ENCODE measurements at regions not wholly inside any gene's neighbourhood (a gene's known extent, or its start where the extent isn't known, plus 50 kb on each side); places are given as distances from the start of the nearest gene placed in this dataset.

- Mint-ChIP-seq H3K27ac (no peak overlapping the region), H3K36me3 (no peaks in the 10 kb centered on the region), H3K27me3 (no peaks in the 10 kb centered on the region)
Measured at GRCh38 chr16:35737076-35737475, 2277.7 kb downstream of the TP53TG3F start.

GRCh38 chr16:35741546-35741945 lies 2282.1 kb downstream of the TP53TG3F start:
- H3K4me3 Mint-ChIP-seq, result no peak overlapping the region
- peaks cover 0 to 2% (median 0%) of the 10 kb centered on the region in 3 donors for H3K4me1 Mint-ChIP-seq
- peaks cover 2% of the 10 kb centered on the region for H3K36me3 Mint-ChIP-seq
- H3K27me3 Mint-ChIP-seq, result no peaks in the 10 kb centered on the region
- H3K9me3 Mint-ChIP-seq, result peaks cover 21 to 60% (median 22%) of the 10 kb centered on the region in 3 donors
- no peak overlapping the region for H3K27ac Mint-ChIP-seq

More at GRCh38 chr16:35737076-35737475, 2277.7 kb downstream of the TP53TG3F start:
- H3K4me3 Mint-ChIP-seq, result no peak overlapping the region
- H3K4me1 Mint-ChIP-seq, result no peaks in the 10 kb centered on the region
- H3K9me3 Mint-ChIP-seq, result peaks cover 15 to 36% (median 16%) of the 10 kb centered on the region in 3 donors

- Mint-ChIP-seq H3K9me3 (peaks cover 20 to 59% (median 22%) of the 10 kb centered on the region in 3 donors), H3K4me1 (peaks cover 0 to 2% (median 0%) of the 10 kb centered on the region in 3 donors), H3K36me3 (peaks cover 2% of the 10 kb centered on the region), H3K27me3 (no peaks in the 10 kb centered on the region), H3K27ac (no peak overlapping the region), H3K4me3 (no peak overlapping the region)
Measured at GRCh38 chr16:35743101-35743692, 2283.8 kb downstream of the TP53TG3F start.

DNA sequence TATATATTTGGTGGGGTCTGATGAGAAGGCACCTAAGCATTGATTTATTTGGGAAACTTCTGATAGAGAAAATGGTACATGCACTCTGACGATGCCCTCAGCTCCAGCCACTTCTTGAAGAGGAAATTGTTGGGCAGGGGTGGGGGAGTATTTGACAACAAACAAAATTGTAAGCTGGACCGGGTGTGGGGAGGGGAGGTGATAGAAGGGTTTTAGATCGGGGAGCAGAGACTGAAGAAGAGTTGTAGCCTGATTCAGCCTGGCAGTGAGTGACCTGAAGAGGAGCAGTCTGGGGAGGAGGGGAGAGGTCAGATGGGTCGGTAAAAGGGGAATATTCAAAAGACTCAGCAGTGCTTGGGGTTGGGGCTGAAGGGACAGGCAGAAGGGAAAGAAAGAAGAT lies 2284.7 kb downstream of the TP53TG3F start:
- H3K4me3 Mint-ChIP-seq, result no peak overlapping the region
- peaks cover 0 to 2% (median 0%) of the 10 kb centered on the region in 3 donors for H3K4me1 Mint-ChIP-seq
- H3K9me3 Mint-ChIP-seq, result peaks cover 15 to 50% (median 16%) of the 10 kb centered on the region in 3 donors
- no peak overlapping the region for H3K27ac Mint-ChIP-seq
- no peaks in the 10 kb centered on the region for H3K27me3 Mint-ChIP-seq
- peaks cover 2% of the 10 kb centered on the region for H3K36me3 Mint-ChIP-seq

- Mint-ChIP-seq H3K9me3 (peaks cover 12 to 45% (median 16%) of the 10 kb centered on the region in 3 donors), H3K4me1 (peaks cover 0 to 2% (median 0%) of the 10 kb centered on the region in 3 donors), H3K27ac (no peak overlapping the region), H3K4me3 (no peak overlapping the region), H3K36me3 (peaks cover 2% of the 10 kb centered on the region), H3K27me3 (no peaks in the 10 kb centered on the region)
Measured at GRCh38 chr16:35744726-35745125, 2285.3 kb downstream of the TP53TG3F start.

- peaks cover 2% of the 10 kb centered on the region for H3K36me3 Mint-ChIP-seq
- H3K4me1 Mint-ChIP-seq, result peaks cover 0 to 2% (median 0%) of the 10 kb centered on the region in 3 donors
- H3K27ac Mint-ChIP-seq, result no peak overlapping the region
- H3K4me3 Mint-ChIP-seq, result no peak overlapping the region
- peaks cover 12 to 45% (median 16%) of the 10 kb centered on the region in 3 donors for H3K9me3 Mint-ChIP-seq
- no peaks in the 10 kb centered on the region for H3K27me3 Mint-ChIP-seq
Measured at GRCh38 chr16:35745191-35745590, 2285.8 kb downstream of the TP53TG3F start.

- Mint-ChIP-seq H3K27me3 (no peaks in the 10 kb centered on the region), H3K9me3 (peaks cover 9 to 40% (median 12%) of the 10 kb centered on the region in 3 donors), H3K4me3 (no peak overlapping the region), H3K36me3 (peaks cover 2% of the 10 kb centered on the region), H3K4me1 (peaks cover 0 to 2% (median 0%) of the 10 kb centered on the region in 3 donors), H3K27ac (no peak overlapping the region)
Measured at GRCh38 chr16:35745821-35746248, 2286.4 kb downstream of the TP53TG3F start.

DNA sequence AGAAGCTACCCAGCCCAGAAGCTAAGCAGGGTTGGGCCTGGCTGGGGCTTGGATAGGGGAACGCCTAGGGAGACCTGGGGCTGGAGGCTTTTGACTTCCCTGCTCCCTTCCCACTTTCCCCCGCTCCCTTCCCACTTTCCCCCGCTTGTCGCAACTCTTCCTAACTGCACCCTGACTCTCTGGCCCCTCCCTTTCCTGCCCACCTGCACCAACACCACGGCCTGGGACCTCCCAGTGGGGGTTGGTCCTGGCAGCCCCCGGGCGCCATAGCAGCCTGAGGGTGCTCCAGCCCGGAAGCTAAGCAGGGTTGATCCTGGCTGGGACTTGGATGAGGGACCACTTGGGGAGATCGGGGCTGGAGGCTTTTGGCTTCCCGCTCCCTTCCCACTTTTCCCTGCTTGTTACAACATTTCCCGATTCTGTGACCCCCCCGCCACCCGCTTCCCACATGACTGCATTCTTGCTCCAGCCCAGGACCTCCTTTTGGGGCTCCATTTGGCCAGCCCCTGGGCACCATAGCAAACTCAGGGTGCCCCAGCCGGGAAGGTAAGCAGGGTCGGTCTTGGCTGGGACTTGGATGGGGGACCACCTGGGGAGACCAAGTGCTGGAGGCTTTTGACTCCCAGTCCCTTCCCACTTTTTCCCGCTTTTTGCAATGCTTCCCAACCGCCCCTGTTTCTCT lies 2287.0 kb downstream of the TP53TG3F start:
- peaks cover 0 to 2% (median 0%) of the 10 kb centered on the region in 3 donors for H3K4me1 Mint-ChIP-seq
- no peak overlapping the region for H3K27ac Mint-ChIP-seq
- no peak overlapping the region for H3K4me3 Mint-ChIP-seq
- no peaks in the 10 kb centered on the region for H3K27me3 Mint-ChIP-seq
- H3K36me3 Mint-ChIP-seq, result peaks cover 2% of the 10 kb centered on the region
- peaks cover 7 to 34% (median 9%) of the 10 kb centered on the region in 3 donors for H3K9me3 Mint-ChIP-seq

DNA sequence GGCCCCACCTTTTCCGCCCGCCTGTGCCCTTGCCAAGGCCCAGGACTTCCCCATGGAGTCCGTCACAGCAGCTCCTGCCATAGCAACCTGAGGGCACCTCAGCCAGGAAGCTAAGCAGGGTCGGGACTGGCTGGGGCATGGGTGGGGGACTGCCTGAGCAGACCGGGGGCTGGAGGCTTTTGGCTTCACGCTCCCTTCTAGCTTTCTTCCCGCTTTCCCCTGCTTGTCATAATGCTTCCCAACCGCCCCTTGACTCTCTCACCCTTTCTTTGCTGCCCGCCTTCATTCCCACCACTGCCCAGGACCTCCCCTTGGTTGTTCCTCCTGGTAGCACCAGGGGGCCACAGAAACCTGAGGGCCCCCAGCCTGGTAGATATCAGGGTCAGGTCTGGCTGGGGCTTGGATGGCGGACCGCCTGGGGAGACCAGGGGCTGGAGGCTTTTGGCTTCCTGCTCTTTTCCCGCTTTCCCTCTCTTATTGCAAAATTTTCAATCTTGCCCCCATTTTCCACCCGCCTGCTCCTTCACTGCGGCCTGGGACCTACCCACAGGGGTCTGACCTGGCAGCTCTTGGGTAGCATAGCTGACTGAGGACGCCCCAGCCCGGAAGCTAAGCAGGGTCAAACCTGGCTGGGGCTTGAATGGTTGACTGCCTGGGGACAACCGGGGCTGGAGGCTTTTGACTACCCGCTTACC lies 2287.7 kb downstream of the TP53TG3F start:
- peaks cover 2% of the 10 kb centered on the region for H3K36me3 Mint-ChIP-seq
- peaks cover 6 to 27% (median 9%) of the 10 kb centered on the region in 3 donors for H3K9me3 Mint-ChIP-seq

DNA sequence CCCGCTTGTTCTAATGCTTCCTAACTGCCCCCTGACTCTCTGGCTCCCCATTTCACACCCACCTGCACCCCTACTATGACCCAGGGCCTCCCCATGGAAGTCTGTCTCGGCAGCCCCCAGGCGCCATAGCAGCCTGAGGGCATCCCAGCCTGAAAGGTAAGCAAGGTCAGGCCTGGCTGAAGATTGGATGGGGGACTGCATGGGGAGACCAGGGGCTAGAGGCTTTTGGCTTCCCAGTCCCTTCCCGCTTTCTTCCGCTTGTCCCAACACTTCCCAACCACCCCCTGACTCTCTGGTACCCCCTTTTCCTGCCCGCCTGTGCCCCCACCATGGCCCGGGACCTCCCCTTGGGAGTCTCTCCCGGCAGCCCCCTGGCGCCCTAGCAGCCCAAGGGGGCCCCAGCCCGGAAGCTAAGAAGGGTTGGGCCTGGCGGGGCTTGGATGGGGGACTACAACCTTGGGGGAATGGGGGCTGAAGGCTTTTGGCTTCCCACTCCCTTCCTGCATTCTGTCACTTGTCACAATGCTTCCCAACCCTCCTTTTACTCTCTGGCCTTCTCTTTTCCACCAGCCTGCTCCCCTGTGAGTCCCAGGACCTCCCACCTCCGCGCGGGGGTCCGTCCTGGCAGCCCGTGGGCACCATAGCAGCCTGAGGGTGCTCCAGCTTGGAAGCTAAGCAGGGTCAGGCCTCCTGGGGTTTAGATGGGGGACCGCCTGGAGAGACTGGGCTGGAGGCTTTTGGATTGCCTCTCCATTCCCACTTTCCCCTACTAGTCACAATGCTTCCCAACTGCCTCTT lies 2288.4 kb downstream of the TP53TG3F start:
- Mint-ChIP-seq H3K27ac (no peak overlapping the region), H3K36me3 (no peaks in the 10 kb centered on the region), H3K27me3 (no peaks in the 10 kb centered on the region), H3K4me1 (no peaks in the 10 kb centered on the region), H3K4me3 (no peak overlapping the region), H3K9me3 (peaks cover 0 to 22% (median 9%) of the 10 kb centered on the region in 3 donors)

More for the DNA sequence above, 2287.7 kb downstream of the TP53TG3F start:
- H3K4me3 Mint-ChIP-seq, result no peak overlapping the region
- no peak overlapping the region for H3K27ac Mint-ChIP-seq
- peaks cover 0 to 2% (median 0%) of the 10 kb centered on the region in 3 donors for H3K4me1 Mint-ChIP-seq
- H3K27me3 Mint-ChIP-seq, result no peaks in the 10 kb centered on the region

DNA sequence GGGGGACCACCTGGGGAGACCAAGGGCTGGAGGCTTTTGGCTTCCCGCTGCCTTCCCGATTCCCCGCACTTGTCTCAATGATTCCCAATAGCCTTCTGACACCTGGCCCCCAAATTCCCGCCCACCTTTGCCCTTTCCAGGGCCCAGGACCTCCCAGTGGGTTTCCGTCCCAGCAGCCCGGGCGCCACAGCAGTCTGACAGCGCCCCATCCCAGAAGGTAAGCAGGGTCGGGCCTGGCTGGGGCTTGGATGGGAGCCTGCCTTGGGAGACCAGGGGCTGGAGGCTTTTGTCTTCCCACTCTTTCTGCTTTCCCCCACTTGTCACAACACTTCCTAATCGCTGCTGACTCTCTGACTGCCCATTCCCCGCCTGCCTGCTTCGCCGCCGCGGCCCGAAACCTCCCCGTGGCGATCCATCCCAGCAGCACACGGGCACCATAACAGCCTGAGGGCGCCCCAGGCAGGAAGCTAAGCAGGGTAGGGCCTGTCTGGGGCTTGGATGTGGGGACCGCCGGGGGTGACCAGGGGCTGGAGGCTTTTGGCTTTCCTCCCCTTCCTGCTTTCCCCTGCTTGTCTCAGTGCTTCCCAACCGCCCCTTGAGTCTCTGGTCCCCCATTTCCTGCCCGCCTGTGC lies 2289.3 kb downstream of the TP53TG3F start:
- no peaks in the 10 kb centered on the region for H3K4me1 Mint-ChIP-seq
- peaks cover 0 to 16% (median 7%) of the 10 kb centered on the region in 3 donors for H3K9me3 Mint-ChIP-seq
- no peak overlapping the region for H3K27ac Mint-ChIP-seq
- no peak overlapping the region for H3K4me3 Mint-ChIP-seq
- H3K27me3 Mint-ChIP-seq, result no peaks in the 10 kb centered on the region
- no peaks in the 10 kb centered on the region for H3K36me3 Mint-ChIP-seq

GRCh38 chr16:35749253-35750141 lies 2290.1 kb downstream of the TP53TG3F start:
- H3K4me1 Mint-ChIP-seq, result no peaks in the 10 kb centered on the region
- H3K4me3 Mint-ChIP-seq, result no peak overlapping the region
- no peaks in the 10 kb centered on the region for H3K27me3 Mint-ChIP-seq
- peaks cover 0 to 10% (median 6%) of the 10 kb centered on the region in 3 donors for H3K9me3 Mint-ChIP-seq
- H3K27ac Mint-ChIP-seq, result no peak overlapping the region
- no peaks in the 10 kb centered on the region for H3K36me3 Mint-ChIP-seq

DNA sequence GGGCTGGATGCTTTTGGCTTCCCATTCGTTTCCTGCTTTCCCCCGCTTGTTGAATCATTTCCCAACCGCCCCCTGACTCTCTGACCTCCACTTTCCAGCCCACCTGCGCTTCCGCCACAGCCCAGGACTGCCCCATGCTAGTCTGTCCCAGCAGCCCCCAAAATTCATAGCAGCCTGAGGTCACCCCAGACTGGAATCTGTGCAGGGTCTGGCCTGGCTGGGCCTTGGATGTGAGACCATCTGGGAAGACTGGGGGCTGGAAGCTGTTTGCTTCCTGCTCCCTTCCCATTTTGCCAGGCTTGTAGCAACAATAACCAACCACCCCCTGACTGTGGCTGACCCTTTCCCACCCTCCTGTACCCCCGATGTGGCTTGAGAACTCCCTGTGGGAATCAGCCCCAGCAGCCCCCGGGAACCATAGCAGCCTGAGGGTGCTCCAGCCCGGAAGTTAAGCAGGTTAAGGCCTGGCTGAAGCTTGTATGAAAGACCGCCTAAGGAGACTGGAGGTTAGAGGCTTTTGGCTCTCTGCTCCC lies 2290.8 kb downstream of the TP53TG3F start:
- Mint-ChIP-seq H3K4me1 (no peaks in the 10 kb centered on the region), H3K27ac (no peak overlapping the region), H3K9me3 (peaks cover 0 to 4% (median 2%) of the 10 kb centered on the region in 3 donors), H3K4me3 (no peak overlapping the region), H3K36me3 (no peaks in the 10 kb centered on the region), H3K27me3 (no peaks in the 10 kb centered on the region)

All from IgD-negative memory B cell (primary cell).